HG03442 (cell line): ENCODE measurements at regions not wholly inside any gene's neighbourhood (a gene's known extent, or its start where the extent isn't known, plus 50 kb on each side); places are given as distances from the start of the nearest gene placed in this dataset.
"Not testable (repeated sequence)": the region's sequence is repeated elsewhere in the genome, so short reads cannot be mapped to it uniquely, and the experiment has no call there.

Experiments used
- ATAC-seq: cut with Tn5 transposase; IDR thresholded peaks from one replicate; pipeline ENCODE4 v1.9.1; 2021; ENCODE audit warnings: mild to moderate bottlenecking, moderate library complexity; ENCODE audit not compliant: unreplicated experiment

DNA sequence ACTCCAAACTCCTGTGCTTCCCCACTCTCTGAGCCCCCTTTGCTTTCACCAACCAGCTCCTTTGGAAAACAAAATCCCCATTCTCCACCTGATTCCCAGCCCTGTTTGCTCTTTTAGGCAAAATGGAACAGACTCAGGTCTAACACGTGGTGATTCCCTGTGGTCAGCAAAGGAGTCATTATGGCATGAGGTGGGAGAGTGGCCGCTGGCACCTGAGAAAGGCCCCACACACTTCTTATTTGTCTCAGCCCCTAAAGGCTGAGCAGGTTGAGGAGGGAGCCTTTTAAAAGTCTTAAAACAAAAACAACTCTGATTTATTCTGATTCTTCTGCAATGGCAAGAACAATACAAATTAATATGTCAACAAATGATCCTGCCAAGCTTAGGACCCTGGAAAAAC is 401.2 kb downstream of the TNS1 start:
- no peak for ATAC-seq

DNA sequence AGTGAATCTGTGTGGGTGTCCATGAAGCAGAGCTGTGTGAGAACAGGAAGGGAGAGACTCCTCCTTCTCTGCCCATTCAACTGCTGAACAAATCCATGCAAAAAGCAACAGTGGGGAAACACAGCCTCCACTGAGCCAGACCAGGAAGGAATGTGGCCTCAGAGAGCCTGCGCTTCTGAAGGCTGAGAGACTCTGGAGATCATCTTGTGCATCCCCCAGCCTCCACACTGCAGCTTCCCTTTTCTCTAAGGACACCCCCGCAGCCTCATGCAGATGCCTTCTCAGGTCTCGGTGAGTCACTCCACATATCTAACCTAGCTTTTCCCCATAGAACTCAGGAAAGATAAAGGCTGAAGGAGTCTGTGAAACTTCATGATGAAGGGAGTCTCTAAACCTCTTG is 402.9 kb downstream of the TNS1 start:
- no peak for ATAC-seq

GRCh38 chr2:217597681-217598080 is 405.1 kb downstream of the TNS1 start:
- ATAC-seq: no peak

- no peak for ATAC-seq
These were observed 405.6 kb downstream of the TNS1 start for GRCh38 chr2:217597145-217597544.

DNA sequence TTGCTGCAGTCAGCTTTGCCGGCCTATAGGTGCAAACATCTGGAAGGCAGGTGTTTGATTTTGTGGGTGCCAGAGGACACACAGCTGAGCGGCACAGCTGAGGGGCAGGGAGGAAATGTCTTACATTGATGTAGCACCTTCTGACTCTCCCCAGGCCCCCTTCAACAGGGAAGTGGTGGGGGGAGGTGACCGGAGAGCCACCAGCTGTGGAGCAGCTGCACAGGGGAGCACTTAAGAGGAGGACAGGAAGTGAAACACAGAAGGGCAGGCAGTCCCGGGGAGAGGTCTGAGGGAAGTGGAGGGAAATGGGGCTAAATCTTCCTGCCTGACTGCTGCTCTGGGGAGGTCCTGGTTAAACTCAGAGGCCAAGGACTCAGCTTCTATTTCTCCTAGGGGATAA is 409.1 kb downstream of the TNS1 start:
- ATAC-seq: no peak

DNA sequence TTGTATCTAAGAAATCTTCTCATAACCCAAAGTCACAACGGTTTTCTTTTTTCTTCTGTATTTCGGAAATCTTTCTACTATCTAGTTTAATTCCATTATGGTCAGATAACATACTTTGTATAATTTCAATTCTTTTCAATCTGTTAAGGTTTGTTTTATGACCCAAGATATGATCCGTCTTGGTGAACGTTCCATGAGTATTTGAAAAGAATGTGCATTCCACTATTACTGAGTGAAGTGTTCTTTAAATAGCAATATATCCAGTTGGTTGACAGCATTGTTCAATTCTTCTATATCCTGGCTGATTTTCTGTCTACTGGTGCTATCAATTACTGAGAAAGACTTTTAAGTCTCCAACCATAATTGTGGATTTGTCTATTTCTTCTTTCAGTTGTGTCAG is 414.5 kb downstream of the TNS1 start:
- ATAC-seq: no peak

DNA sequence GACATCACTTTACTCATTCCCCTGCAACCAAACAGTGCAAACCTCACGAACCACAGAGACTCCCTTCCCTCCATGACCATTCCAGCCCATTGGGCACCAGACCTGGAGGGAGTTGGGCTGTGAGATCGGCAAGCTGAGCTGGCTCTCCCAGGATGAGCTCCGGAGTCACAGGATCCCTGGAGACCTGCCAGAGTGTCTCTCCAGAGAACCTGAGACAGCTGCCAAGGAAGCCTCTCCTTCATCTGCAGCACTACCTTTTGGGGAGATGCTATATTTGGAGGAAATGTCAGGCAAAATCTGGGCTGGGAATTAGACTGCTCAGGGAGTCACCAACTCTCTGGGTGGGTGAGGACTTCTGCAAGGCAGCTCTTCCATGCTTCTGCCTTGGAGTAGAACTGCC is 417.4 kb downstream of the TNS1 start:
- no peak for ATAC-seq

GRCh38 chr2:217580407-217580806 is 422.4 kb downstream of the TNS1 start:
- ATAC-seq: not testable (repeated sequence)

DNA sequence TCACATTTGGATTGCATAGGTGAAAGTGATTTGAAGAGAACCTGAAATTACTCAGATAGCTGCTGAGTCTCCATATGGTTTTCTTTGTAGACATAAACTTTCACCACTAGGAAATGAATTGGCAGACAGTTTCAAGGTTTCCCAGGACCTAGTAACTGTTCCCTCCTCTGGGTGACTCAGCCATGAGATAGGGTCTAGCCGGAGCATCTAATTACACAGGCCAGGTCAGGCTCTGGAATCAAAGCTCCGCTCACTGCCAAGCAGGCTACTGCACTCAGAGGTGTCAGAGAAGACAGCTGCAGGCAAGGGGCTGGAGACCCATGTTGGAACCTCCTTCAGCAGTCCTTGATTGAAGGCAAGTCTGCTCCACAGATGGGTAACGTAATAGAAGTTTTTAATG is 429.2 kb downstream of the TNS1 start:
- ATAC-seq: no peak

DNA sequence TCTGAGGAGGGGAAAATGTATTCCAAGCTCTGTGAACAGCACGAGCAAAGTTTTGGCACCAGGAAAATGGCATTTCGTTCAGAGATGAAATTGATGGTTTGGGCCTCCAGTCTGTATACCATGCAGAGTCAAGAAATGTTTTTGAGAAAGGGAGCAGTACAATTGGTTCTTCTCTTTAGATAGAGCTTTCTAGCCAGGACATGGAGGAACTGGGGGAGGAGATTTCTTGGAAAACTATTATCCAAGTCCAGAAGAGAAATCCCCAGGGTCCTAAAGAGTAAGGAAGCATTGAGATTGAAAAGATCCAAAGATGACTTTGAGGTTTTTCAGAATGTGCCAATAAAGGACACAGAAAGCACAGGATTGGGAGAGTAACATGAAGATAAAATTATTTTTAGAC is 432.4 kb downstream of the TNS1 start:
- no peak for ATAC-seq

DNA sequence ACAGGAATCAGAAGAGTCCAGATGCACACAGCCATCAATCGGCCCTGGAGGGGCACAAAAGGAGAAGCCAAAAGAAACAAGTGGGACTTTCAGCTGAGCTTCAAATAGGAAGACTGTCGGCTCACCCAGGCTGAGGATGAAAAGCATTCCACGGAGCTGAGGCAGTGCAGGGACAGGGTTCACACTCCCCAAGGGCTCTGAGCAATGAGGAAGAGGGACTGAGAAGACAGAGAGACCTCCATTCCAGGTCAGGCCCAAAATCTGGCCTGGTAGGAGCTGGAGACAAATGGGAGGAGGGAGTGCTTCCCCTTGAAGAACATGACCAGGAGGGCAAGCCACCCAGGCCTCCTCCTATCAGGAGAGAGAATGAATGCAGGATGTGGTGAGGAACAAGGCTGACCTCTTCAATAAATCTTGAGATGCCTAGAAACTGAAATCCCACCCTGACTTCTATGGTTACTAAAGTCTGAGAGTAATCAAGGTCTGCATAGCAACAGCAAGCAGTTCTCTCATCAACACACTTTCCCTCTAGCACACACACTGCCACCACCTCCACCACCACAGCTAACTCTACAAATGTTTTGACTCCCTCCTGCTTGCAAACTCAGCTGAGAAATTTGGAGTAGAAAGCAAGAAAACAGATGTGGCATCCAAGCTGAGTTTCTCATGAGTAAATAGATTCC is 434.4 kb downstream of the TNS1 start:
- no peak for ATAC-seq

- ATAC-seq: no peak
These were observed 439.2 kb downstream of the TNS1 start for GRCh38 chr2:217563565-217563964.

- ATAC-seq: no peak
These were observed 439.8 kb downstream of the TNS1 start for GRCh38 chr2:217562871-217563480.

- no peak for ATAC-seq
These were observed 443.7 kb downstream of the TNS1 start for GRCh38 chr2:217559084-217559483.

DNA sequence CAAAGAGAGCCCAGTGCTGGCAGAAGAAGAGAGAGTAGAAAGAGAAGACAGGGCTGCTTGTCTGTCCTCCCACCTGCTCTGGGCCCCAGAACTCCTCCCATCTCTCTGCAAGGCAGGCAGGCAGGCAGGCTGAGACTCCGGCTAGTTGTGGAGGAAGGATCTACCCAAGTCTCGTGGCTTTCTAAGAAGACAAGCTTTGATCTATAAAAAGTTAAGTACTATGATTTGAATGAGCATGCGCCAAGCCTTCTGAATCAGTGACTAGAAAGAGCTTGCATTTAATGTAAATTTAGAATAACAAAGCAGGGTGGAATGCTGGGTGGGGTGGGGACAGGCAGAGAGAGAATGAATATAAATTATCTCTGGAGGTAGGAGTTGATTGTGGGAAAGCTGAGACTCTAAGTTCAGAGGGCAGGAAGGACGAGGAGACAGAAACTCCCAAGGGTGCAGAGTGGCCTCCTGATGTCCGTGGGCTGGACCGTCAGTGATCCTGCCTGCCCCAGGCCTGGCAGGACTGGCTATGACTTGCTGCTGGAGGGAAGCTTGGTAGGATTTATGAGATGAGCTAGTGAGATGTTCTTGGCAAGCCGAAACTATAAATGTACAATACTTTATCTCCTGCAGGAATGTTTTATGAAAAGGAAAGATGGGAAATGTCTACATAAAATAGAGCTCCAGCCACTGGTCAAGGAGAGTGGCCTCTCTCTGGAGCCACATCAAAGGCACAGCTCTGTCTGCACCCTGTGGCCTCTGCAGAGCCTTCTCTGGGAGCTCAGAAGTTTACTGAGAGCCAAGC is 447.5 kb downstream of the TNS1 start:
- ATAC-seq: no peak

DNA sequence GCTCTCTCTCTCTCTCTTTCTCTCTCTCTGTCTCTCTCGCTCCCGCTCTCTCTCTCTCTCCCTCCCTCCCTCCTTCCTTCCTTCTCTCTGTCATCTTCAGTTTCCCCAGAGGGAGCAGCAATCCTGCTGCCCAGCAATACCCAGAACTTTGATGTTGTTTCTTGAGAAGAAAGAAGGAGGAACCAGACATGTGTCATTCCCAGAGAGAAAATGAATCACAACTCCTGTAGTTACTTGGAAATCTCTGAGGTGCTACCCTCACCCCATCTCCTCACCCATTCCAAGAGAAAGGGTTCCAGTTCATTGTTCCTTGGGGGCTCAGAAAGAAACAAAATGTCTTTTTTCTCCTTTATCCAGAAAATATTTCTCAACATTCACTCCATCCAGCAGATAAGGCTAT is 449.1 kb downstream of the TNS1 start:
- no peak for ATAC-seq

DNA sequence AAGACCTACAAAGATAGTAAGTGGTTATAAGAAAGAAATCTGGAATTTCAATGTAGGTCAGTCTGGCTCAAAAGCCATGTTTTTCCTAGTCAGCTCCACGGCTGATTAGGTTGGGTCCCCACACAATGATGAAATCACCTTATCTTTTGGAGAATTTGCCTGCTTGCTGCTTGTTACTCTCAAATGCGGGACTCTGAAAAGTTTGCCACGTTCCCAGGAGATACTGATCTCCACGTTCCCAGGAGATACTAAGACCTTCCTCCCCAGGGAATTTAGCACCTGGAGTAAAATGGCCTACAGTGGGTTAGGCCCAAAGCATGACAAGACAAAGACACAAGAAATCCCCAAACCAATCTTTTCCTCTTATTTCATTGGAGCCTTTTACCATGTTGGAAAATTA is 449.6 kb downstream of the TNS1 start:
- ATAC-seq: no peak

DNA sequence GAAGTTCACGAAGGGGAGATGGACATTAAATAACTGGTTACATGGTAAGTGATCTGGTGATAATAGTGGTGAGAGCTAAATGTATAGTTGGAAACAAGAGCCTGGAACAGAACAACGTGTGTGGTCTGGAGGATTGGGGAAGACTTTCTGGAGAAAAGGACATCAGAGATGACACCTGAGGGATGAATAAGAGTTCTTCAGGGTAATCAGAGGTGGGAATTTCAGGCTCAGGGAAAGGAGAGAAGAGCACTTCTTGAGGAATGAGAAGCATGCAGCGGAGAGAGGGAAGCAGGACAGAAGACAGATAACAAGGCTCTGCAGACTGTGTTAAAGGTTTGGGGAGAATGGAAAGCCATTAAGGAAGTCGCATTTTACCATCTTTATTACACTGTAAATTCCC is 450.7 kb downstream of the TNS1 start:
- ATAC-seq: no peak

GRCh38 chr2:217551252-217551899 is 451.4 kb downstream of the TNS1 start:
- ATAC-seq: no peak

DNA sequence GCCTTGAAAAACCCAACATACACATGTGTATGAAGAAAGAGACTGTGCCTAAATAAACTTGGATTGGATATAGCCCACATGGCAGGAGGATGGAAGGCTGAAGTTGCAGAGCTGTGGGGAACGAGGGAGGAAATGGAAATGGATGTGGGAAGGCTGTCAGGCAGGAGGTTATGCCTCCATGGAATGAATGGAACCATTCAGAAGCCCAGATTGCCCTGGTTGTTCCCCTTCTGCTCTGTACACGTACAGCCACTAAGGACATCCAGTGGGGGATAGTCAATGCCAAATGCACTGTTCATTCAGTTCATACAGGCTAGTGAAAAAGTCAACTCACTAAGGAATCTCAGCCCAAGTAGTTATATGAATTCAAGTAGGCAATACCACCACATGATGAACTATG is 463.7 kb downstream of the TNS1 start:
- ATAC-seq: no peak

DNA sequence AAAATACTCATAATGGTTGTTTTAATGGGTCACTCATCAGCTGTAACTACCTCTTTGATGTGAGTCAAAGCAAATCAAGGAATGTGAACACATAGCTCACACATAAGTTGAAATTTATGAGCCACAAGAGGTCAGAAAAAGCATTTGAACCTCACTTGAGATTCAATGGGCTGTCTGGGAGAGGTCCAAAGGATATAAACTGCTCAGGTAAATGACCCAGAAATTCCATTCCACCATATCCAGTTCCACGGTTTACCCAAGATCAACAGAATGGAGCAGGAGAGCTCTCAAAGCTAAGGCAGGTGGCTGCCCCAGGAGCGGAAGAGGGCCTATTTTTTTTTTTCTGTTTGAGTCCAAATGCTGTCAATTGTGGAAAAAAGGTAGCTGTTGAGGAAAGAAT is 464.1 kb downstream of the TNS1 start:
- ATAC-seq: no peak
